Caki2 (cell line): ENCODE measurements at regions not wholly inside any gene's neighbourhood (a gene's known extent, or its start where the extent isn't known, plus 50 kb on each side); places are given as distances from the start of the nearest gene placed in this dataset.
"Not testable (repeated sequence)": the region's sequence is repeated elsewhere in the genome, so short reads cannot be mapped to it uniquely, and the experiment has no call there.

Experiments used
- DNase-seq: peaks from one replicate; pipeline ENCODE4 v3.0.0-alpha.2; 2015; ENCODE audit warnings: low read depth
- in situ Hi-C: cut with HindIII; loops from 2 replicates; pipeline ENCODE4 v1.10.0; 2016; ENCODE audit warnings: low sequenced_read_pairs, low pct_unique_long_range_greater_than_20kb, mixed read lengths

- DNase-seq, result no peak
- in situ Hi-C loops, result no loop called here
These were observed 220.2 kb downstream of the SUCLG1 start for GRCh38 chr2:84238907-84239306.

- no peak for DNase-seq
- in situ Hi-C loops, result no loop called here
These were observed 222.8 kb downstream of the SUCLG1 start for GRCh38 chr2:84236288-84236687.

DNA sequence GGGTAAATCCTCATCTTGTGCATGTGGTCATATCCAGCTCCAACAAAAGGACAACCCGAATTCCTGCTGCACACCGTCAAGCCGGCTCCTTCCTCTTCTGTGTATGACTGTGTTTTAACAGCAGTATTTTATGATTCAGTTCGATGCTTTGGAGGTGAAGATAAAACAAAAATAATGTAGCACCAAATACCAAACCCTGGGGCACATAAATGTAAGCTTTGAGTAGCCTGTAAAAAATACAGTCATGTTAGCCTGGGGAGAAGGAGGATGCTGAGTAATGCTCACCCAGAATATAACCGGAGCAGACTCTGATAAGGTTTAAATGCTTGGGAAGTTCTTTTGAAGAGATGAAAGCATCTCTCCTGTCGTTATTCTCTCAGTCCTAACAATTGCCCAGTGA lies 225.0 kb downstream of the SUCLG1 start:
- DNase-seq, result no peak
- in situ Hi-C loops, result no loop called here

GRCh38 chr2:84231478-84231877 lies 227.6 kb downstream of the SUCLG1 start:
- no peak for DNase-seq
- in situ Hi-C loops, result no loop called here

- no peak for DNase-seq
- in situ Hi-C loops, result no loop called here
These were observed 235.0 kb downstream of the SUCLG1 start for GRCh38 chr2:84224121-84224520.

GRCh38 chr2:84223191-84223590 lies 235.9 kb downstream of the SUCLG1 start:
- in situ Hi-C loops, result no loop called here
- no peak for DNase-seq

GRCh38 chr2:84221102-84221501 lies 238.0 kb downstream of the SUCLG1 start:
- in situ Hi-C loops, DNase-seq: not testable (repeated sequence)

DNA sequence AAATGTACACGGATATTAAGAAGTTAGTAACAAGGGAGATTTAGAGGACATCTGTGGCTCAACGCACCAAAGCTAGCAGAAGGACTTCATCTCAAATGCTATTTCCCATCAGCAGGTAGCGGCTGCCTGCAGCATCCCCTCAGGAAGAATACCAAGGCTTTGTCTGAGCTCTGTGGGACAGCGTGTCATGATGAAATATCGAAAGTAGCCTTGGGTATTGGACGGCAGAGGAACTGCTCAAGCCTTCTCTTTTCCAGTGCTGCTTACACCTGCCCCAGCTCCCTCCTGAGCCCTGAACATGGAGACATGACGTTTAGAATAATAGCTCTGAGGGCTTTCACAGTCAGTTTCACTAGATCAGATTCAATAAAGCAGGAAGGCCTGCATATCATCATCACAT lies 241.6 kb downstream of the SUCLG1 start:
- in situ Hi-C loops, result no loop called here
- DNase-seq, result no peak

DNA sequence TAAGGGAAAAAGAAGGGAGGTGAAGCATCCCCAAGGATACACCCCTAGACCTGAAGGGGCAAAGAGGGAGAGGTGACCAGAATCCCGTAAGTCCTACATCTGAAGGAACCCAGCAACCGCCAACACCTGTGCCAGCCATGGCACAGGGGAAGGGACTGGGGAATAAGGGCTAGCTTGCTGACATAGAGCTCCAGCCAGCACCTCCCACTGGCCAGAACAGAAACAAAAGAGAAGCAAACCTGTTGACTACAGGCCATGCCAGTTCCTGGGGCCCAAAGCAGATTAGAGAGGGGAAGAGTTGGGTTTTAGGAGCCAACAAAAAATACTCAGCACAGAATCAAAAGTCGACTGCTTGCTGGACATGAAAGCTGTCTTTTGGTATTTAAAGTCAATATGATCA lies 244.6 kb downstream of the SUCLG1 start:
- no peak for DNase-seq
- in situ Hi-C loops, result no loop called here

DNA sequence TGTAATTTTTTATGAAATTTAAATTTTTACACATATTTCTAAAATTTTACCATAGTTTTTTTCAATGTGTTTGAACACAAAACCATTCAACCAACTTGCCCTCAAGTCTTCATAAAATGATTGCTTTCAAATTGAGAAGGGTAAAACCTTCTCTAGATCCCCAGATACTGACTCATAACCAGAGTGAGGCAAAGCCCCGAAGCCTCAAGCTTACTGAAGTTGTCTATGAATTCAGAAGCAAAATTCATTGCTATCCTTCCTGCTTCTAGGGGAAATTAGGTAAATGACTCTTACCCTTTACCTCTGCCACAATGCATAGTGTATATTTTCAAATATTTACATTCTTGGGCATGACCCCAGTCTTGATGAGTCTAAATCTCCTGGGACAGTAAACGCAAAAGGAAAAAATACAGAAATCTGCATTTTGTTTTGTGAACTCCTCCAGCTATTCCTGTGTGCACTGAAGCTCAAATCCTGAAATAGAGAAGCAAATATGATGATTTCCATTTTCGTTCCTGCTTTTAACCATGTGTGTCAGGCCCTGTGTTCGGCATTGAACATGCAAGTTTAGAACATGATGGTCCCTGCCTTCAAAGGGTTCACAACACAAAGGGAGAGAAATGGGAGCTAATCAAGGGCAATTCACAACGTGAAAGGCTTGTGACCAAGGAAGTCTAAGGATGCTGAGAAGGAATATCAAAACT lies 246.3 kb downstream of the SUCLG1 start:
- in situ Hi-C loops, result no loop called here
- DNase-seq, result no peak

DNA sequence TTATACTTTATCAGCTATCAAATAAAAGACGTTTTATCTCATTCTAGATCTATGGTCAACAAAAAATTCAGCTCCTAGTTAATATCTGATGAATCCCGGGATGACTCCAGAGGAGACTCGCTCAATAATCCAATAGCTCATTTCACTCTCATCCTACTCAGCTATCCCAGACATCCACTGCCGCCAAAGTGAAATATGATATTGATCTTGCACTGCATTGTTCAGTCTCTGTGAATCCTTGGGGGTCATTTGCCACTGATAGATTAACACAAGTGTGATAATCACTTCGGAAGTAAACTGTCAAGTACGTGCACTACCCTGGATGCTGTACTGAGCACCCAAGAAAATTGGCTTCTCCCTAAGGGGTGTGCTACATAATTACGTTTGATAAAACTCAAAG lies 249.1 kb downstream of the SUCLG1 start:
- in situ Hi-C loops, result no loop called here
- no peak for DNase-seq

GRCh38 chr2:84204995-84205394 lies 254.1 kb downstream of the SUCLG1 start:
- in situ Hi-C loops, result no loop called here
- DNase-seq, result no peak

DNA sequence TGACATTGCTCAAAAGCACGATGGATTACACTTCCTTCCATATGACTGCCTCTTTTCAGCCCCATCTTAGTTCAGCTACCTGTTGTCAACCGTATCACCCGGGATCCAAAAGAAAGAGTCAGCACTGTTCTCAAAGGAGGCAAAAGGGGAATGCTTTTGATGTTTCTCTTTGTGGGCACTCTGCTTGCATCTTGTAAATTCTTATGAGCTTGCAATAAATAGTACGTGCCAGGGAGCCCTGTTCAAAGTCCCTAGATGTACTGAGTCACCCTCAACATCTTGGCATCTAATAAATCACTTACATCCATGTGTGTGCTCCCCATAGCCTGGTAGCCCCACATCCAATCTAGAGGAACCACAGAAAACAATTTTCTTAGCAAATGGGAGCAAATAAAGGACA lies 256.9 kb downstream of the SUCLG1 start:
- in situ Hi-C loops, result no loop called here
- no peak for DNase-seq

GRCh38 chr2:84201158-84201557 lies 257.9 kb downstream of the SUCLG1 start:
- in situ Hi-C loops, result no loop called here
- no peak for DNase-seq

DNA sequence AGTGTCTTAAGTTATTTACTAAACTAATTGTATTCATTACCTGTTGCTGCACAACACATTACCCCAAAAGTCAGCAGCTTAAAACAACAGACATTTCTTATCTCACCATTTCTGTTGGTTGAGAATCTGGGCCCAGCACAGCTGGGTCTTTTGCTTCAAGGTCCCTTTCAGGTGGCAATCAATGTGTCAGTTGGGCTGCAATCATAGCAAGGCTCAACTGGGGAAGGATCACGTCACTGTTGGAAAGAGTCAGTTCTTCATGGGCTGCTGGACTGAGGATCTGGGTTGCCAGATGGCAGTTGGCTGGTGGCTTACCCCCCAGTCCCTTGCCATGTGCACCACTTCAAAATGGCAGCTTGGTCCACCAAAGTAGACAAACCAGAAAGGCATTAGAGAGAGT lies 261.2 kb downstream of the SUCLG1 start:
- no peak for DNase-seq
- in situ Hi-C loops, result no loop called here

- in situ Hi-C loops, result no loop called here
- DNase-seq, result no peak
These were observed 264.0 kb downstream of the SUCLG1 start for GRCh38 chr2:84194949-84195644.

DNA sequence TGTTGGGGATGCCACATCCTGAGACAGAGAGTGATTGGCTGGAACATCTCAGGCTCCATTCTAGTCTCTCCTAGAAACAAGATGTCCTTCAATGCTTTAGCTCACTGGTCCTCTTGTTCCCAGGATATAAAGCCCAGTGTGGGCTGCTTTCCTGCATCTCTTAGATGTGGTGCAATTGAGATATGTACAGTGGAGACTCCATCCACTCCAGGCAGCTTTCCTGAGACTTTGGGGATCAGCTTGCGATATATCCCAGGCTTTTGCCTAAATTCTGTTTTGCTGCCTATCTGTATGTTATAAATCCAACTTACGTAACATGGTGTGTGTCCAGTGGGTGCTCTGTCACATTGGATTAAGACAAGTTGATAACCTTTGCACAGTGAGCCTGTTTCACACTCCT lies 264.9 kb downstream of the SUCLG1 start:
- in situ Hi-C loops, result no loop called here

DNA sequence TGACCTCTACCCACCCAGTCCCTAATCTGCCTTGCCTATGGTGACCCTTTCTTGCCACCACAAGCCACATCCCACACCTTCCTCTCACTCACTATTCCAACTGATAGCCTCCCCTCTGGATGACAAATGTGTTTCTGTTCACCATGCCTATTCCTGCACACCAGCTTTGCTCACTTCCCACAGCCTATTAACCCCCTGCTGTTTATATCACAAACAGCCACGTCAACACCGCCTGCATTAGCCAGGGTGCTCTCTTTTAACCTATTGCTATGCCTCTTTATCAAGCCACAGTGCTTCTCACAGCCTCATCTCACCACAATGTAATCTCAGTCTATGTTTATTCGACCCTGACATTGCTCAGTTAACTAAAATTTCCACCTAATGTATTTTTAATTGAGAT lies 271.8 kb downstream of the SUCLG1 start:
- no peak for DNase-seq
- in situ Hi-C loops, result no loop called here

More for the DNA sequence above, 264.9 kb downstream of the SUCLG1 start:
- DNase-seq, result no peak

DNA sequence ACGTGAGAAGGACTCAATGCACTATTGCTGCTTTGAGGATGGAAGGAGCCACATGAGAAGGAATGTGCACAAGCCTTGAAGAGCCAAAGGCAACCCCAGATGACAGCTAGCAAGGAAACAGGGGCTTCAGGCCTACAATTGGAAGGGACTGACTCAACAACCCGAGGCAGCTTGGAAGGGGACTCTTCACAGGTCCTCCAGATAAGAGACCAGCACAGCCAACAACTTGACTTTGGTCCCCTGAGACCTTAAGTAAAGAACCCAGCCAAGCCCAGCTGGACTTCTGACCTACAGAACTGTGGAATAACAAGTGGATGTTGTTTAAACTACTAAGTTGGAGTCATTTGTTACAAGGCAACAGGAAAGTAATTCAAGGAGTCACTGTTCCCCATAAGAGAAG lies 277.2 kb downstream of the SUCLG1 start:
- DNase-seq, result no peak
- in situ Hi-C loops, result no loop called here

DNA sequence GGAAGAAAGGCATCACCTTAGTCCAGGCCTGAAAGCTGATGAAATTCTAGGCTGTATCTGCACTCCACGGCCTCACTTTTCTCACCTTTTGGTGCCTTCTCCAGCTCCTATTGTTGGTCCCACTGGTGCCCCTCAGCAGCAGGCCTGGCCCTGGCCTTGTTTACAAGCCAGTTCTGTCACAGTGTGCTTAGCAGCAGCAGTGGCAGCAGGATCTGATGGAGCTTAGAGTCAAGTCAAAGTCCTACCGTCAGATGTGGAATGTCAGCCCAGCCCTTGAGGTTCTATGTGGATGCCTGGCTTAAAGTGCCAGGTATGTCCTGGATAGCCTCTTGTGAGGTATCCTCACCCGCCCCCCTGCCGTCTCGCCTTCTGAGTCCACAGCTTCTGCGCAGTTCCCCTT lies 281.3 kb downstream of the SUCLG1 start:
- DNase-seq, result no peak
- in situ Hi-C loops, result no loop called here
